HG02870 (cell line): ENCODE measurements at regions not wholly inside any gene's neighbourhood (a gene's known extent, or its start where the extent isn't known, plus 50 kb on each side); places are given as distances from the start of the nearest gene placed in this dataset.
"Not testable (repeated sequence)": the region's sequence is repeated elsewhere in the genome, so short reads cannot be mapped to it uniquely, and the experiment has no call there.

Source experiments
- ATAC-seq: cut with Tn5 transposase; IDR thresholded peaks from one replicate; pipeline ENCODE4 v1.9.1; 2021; ENCODE audit warnings: mild to moderate bottlenecking, moderate library complexity; ENCODE audit not compliant: unreplicated experiment

DNA sequence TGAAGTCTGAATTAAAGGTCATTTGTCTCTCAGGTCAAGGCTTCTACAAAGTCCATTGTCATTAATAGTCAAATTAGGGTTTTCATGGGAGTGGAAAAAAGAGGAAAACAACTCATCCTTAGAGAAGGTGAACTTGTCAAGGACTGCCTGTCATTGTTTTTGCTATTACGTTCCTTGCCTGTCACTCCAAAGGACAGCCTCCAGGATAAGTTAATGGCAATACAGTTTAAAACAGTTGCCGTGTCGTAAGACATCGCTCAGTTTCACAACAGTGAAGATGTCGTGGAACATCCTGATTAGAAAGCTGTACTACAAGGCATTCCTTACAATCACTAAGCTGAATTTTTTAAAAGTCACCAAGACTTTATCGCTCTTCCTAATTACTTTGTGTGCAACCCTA, 466.8 kb upstream of the SMIM31 start:
- ATAC-seq, result no peak

DNA sequence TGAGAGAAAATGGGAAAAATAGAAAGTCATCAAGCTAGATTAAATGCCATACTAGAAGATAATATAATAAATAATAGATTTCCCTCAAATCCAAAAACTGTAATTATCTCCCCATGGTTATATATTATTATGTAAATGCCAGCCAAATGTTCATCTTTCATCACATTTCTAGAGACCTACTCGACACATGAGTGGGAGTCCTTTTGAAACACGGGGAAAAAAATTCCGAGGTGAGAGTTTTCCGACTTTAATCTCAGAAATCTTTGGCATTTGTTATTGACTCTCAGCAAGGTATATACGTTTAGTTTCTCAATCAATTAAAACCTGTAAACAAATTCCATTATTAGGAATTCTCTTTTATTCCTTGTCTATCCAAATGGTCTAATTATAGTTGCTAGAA, 465.4 kb upstream of the SMIM31 start:
- ATAC-seq, result no peak

DNA sequence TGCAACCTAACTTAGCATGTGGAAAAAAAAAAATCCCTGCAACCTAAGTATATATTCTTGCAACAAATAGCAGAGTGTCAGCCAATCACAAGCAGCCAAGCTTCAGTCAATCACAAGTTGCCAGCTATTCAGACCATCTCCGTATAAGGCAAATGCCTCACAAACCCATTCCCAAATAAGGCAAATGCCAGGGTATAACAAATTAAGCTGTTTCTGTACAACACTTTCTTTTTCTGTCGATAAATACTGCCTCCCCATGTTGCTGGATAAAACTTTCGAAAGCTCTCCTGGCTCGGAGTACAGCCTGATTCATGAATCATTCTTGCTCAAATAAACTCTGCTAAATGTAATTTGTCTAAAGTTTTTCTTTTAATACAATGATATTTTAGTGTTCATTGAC, 460.7 kb upstream of the SMIM31 start:
- ATAC-seq, result no peak

DNA sequence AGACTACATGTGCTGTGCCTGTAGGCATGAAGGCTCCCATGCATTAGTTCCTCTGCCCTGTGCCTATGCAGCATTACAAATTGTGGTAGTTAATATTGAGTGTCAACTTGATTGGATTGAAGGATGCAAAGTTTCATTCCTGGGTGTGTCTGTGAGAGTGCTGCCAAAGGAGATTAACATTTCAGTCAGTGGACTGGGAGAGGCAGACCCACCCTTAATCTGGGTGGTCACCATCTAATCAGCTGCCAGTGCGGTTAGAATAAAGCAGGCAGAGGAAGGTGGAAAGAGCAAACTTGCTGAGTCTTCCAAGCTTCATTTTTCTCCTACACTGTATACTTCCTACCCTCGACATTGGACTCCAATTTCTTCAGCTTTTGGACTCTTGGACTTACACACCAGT, 460.2 kb upstream of the SMIM31 start:
- no peak for ATAC-seq

DNA sequence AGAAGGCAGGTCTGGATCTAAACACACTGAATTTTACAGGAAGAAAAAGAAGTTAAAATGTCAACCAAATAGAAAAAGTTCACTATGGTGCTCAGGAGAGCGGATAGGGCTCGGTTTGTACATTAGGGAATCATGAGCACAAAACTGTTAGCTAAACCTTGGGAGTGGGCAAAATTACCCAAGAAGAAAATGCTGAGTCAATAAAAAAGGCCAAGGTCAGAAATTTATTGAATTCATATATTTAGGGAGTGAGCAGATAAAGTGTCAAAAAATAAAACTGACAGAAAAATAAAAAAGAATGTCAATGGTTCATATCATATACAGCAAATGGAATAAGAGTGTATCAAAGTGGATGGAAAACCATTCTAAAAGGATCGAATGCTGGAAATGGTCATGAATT, 452.5 kb upstream of the SMIM31 start:
- no peak for ATAC-seq

DNA sequence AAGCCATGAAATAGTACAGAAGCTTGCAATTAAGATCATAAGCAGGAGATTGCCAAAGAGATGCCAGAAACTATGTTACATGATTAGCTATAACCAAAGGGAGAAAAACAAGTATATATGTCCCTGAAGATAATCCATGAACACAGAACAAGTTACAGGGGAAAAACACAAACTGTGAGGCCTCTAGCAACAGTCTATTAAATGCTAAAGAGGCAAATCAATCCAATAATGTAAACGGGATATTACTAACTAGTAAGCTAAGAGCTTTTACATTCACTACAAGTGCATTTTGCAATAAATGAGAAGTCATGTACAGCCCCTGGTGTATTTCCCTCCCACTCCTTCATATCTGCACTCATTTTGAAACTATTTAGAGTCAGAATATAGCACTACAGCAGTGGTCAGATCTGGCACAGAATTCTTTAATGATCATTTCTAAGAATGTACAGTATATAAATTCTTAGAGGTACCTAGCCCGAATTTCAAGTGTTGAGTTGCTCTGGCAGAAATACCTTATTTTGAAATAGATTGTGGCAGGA, 449.8 kb upstream of the SMIM31 start:
- ATAC-seq, result peak; percentile 91

DNA sequence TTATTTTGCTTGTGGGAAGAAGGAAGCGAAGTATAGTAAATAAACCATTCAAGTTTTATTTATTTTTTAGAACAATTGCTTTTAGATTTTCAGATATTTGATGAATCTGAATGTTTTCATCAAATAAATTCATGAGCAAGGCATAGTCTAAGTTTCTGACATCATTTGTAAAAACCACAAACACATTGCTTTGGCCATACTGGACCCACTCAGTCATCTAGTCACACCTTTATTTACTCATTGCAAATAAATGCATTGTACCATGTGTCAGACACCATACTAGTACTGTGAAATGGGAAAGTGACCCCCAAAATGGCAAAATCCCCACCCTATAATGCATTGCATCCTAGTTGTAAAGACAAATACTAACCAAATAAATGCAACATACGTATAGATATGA, 449.1 kb upstream of the SMIM31 start:
- ATAC-seq, result no peak

DNA sequence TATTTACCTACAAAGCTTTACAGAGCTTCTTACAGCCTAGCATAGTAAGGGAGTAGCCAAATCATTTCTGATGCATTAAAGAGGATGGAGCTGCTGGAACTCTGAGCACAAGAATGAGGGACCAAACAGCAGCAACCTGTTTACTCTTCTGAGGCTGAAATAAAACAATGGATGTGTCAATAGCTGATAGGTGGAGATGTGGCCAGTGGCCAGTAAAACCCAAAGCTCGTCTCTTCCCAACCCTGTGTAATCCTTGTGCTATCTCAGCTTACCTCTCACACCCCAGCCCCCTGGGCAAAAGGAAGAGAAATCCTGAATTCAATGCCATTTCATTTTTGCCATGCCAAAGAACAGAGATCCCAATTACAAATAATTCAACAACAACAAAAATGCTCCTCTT, 446.7 kb upstream of the SMIM31 start:
- ATAC-seq, result no peak

DNA sequence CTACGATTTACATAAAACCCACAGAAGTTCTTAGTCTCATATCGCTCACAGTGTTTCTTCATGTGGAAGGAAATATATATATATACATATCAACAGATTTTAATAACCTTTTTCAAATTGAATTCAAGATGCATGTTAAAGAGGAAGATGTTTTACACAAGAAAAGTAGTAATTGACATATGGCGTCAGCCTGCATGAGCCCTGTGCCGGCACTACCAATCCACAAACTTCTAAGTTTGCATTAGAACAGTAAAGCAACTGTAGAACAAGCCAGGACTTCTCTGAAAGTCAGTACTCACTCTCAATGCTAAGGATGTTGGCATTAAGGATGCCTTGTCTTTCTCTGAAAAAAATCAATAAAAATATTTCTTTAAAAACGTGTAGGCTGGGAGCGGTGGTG, 441.3 kb upstream of the SMIM31 start:
- no peak for ATAC-seq

DNA sequence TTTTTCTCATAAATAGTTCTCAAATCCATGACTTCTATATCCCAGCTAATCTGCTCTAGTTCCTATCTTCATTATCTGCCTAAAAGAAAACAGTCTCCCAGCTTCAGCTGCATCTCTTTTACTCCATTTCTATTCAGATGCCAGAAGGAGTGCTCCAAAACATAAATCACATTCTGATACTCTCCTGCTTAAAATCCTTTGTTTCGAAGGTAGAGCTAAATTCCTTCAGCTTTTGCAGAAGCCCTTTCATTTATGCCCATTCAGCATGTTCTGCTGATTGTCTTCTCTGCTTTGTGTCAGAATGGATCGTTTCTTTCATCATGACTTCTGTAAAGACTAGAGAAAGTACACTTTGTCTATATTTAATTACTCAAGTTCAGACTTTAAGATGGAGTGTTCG, 440.1 kb upstream of the SMIM31 start:
- no peak for ATAC-seq

DNA sequence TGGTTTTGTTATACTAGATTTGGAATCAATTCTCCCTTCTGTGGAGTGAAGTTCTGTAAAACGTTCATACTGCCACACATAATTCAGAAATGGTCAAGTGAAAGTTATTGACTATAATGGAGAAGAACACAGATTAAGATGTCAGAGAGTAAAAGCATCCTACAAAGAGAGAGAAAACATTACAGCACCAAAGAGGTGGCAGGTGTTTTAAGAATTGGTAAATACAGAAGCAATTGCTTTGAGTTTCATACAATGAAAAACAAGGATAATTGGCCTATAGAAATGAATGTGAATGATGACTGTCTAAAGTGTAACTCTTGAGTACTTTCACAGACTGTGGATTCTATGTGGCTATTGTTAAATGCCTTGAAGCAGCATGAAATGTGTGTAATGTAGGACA, 435.6 kb upstream of the SMIM31 start:
- no peak for ATAC-seq

DNA sequence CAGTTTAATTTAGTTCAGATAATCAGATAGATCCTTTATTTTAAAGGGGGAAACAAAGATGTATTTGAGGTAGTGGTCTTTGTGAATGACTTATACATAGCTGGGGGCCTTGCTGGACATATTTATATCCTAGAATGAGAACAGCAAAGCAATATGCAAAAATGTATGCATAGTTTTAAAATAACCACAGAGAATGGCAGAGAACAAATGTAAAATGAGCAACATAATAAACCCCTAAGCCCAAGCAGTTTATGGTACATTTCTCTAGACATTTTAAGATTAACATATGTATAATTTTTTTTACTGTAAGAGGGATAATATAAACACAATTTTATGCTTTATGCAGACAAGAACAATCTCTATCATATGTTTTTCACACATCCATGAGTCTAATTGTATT, 434.2 kb upstream of the SMIM31 start:
- ATAC-seq, result no peak

DNA sequence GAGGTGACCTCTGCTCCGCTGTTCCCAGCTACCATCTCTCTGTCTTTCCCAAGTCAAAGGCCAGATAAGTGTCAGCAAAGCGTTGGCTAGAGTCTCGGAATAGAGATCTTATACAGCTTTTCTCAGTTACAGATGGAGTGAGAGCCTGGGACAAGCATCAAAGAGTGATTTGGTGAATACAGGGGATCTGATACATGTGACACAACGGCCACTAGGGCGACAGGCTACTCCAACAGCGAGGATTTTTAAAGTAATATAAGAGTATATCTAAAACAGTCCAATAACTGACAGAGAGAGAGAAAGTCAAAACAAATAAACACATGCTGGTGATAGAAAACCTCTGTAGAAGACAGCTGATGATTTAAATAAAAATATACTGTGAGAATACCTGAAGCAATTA, 433.1 kb upstream of the SMIM31 start:
- ATAC-seq, result no peak

DNA sequence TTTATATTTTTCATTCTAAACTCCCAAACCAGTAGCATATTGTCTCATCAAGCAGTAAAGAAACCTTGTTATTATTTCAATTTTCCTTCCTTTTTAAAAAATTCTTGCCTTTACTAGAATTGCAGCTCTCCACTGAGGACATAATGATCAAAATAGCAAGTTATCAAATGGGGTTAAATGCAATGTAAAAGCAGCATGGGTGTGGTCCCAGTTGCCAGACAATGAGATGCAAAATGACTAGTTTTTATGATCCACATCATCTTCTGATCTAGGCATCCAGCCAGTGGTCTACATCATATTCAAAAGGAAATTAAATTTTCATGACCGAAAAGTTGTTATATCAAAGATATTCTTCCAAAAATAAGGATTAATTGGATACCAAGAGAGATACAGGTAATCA, 427.9 kb upstream of the SMIM31 start:
- ATAC-seq, result no peak

DNA sequence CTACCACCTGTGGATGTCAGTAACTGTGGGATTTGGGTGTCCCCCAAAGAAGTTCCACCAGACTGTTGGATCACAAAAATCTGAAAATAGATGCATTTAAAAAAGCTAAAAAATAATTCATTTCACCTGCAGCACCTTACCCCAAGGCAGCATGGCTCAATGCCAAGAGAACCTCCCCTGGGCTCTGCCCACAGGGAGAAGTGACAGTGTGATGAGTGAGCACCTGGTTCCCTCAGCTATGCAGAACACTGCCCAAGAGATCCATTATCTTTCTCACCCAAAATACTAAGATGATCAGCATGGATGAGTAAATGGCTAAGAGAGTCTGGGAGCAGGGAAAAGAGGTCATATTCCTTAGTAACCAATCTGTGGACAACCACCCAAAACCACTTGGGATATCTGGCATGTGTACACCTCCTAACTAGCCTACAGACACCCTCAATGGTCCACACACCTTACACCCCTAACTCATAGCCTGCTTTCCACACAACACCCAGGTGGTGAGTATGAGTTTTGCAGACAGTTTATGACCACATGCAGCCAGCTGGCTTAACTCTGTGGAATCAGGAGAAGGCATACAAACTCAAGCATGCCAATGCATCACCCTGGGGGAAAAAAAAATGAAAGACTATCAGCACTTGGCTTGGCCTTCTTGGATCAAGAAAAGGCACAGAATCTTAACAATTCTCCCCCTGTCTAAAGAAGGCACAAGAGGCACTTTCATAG, 416.5 kb upstream of the SMIM31 start:
- no peak for ATAC-seq

DNA sequence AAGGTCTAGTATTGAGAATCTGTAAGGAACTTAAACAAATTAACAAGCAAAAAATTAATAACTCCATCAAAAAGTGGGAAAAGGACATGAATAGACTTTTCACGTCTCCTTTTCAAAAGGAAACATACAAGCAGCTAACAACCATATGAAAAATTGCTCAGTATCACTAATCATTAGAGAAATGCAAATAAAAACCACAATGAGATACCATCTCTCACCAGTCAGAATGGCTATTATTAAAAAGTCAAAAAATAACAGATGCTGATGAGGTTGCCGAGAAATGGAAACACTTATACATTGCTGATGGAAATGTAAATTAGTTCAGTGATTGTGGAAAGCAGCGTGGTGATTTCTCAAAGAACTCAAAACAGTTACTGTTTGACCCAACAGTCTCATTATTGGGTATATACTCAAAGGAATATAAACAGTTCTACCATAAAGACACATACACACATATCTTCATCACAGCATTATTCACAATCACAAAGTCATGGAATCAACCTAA, 410.4 kb upstream of the SMIM31 start:
- ATAC-seq, result no peak

DNA sequence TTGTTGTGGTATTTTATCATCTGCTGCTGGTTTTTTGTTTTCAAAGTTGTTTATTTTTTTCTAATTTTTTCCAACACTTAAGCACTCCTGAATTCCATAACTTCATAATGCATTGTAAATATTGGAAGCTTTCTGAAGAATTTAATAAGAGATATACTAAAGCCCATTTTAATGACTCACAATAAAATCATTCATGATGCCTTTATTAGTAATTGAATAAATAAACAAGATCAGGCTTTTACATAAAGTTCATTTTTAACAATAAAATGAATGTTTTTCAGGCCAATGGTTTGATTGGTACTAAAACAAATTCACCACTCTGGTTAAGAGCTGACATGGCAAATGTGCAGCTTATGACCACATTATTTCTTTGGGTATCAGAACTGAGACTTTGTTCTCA, 408.2 kb upstream of the SMIM31 start:
- ATAC-seq, result no peak

DNA sequence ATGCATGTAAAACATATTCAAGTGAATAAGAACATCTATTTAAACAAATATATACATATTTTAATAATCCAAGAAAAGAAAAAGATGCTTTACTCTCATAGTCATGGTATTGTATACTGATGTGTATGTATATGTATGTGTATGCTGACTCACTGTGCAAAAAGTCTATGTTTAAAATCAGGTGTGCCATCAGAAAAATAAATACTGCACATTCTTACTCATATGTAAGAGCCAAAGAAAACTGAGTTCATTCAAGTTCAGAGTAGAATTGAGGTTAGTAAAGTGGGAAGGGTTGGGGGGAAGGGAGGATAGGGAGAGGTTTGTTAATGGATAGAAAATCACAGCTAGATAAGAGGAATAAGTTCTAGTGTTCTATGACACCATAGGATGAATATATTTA, 403.9 kb upstream of the SMIM31 start:
- no peak for ATAC-seq

DNA sequence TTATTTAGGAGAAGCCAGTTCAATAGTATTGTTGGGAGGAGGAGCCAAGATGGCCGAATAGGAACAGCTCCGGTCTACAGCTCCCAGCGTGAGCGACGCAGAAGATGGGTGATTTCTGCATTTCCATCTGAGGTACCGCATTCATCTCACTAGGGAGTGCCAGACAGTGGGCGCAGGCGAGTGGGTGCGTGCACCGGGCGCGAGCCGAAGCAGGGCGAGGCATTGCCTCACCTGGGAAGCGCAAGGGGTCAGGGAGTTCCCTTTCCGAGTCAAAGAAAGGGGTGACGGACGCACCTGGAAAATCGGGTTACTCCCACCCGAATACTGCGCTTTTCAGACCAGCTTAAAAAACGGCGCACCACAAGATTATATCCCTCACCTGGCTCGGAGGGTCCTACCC, 403.2 kb upstream of the SMIM31 start:
- not testable (repeated sequence) for ATAC-seq

DNA sequence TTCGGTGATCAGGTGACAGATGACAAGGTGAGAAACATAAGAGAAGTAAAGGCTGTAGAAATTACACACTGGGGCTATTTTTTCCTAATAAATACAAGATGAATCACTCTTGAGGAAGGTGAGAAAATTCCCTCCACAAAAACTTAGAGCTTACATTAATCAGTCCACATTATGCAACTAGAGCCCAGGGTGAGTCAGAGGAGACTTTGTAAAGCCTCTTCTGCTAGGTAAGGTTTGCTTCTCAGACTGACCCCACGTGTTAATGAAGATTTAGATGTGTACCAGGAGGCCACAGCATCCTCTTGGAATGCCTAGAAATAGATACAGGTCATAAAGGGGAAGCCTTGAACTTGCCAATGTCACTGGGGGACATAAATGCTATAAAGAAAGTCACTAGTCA, 396.0 kb upstream of the SMIM31 start:
- ATAC-seq, result no peak

DNA sequence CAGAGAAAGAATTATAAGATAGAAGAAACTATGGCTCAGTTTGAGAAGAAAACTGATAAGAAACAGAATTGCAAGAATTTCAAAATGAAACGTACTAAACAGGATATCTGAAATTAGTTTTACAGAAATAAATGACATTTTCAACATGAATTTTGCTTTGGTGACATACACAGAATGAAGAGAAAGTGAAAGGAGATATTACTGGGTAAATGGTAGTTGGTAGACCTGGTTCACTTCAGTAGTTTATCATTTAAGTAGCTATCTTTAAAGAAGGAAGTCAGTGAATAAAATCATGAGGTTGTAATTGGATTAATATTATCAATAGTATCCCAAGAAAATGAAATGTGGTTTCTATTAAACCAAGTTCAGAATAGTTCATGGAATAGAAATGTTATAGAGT, 395.5 kb upstream of the SMIM31 start:
- no peak for ATAC-seq

DNA sequence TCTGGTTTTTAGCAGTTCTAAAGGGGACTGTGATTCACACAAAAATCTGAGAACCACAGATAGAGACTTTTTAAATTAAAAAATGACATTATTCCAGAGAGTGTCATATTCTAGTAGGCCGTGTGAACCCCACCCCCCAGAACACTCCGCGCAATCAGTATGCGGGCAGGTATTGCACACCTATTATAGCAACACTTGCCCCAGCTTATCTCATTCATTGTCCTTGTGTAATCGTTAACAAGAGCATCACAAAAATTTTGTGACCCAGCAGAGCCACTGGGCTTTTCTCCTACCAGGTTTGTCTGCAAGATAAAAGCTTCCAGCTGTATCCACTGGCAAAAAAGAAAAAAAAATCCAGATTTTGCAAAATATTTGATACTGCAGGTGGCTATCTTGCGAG, 394.1 kb upstream of the SMIM31 start:
- ATAC-seq, result no peak

DNA sequence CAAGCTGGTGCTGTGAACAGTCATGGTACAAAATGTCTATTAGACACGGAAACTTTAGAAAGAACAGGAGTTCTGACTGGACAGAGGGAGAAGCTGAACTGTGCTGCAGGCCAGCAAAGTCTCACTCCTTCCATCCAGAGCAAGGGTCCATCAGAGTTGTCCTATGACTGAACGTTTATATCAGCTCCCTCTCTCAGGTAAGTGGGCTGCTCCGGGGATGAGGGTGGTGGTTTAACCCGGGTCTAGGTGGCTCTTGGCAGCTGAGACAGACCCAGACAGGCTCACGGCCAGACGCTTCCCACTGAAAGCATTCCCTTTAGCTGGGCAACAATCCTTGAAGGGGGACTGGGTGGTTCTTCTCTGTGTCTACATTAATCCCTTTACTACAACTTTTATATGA, 385.0 kb upstream of the SMIM31 start:
- no peak for ATAC-seq
